GM18511 (cell line): ENCODE measurements at regions not wholly inside any gene's neighbourhood (a gene's known extent, or its start where the extent isn't known, plus 50 kb on each side); places are given as distances from the start of the nearest gene placed in this dataset.

Source experiments
- ATAC-seq: cut with Tn5 transposase; IDR thresholded peaks from one replicate; pipeline ENCODE4 v1.9.1; 2021; ENCODE audit warnings: mild to moderate bottlenecking, moderate library complexity; ENCODE audit not compliant: unreplicated experiment

- ATAC-seq = no peak
Observed at GRCh38 chr3:96169111-96169766, 645.2 kb upstream of the EPHA6 start.

GRCh38 chr3:96172917-96173316, 641.5 kb upstream of the EPHA6 start:
- no peak for ATAC-seq

- no peak for ATAC-seq
Observed at GRCh38 chr3:96175500-96175899, 638.9 kb upstream of the EPHA6 start.

GRCh38 chr3:96182756-96183155, 631.6 kb upstream of the EPHA6 start:
- ATAC-seq = no peak

DNA sequence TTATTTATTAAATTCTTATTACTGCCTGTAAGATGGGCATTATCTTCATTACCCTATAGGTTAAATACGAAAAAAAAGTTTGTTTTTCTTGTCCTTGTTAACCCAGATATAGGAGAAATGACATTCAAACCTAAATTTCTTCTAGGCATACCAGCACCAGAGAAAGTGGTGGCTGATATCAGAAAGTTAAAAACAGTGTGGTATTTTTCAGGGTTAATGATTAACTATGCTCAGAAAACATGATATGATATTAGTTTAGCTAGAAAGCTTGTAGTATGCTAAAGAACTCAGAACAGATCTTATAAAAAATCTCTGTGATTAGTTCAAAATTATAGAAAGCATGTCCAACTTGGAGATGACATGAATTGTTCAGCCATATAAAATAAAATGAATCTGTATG, 630.5 kb upstream of the EPHA6 start:
- ATAC-seq = no peak

DNA sequence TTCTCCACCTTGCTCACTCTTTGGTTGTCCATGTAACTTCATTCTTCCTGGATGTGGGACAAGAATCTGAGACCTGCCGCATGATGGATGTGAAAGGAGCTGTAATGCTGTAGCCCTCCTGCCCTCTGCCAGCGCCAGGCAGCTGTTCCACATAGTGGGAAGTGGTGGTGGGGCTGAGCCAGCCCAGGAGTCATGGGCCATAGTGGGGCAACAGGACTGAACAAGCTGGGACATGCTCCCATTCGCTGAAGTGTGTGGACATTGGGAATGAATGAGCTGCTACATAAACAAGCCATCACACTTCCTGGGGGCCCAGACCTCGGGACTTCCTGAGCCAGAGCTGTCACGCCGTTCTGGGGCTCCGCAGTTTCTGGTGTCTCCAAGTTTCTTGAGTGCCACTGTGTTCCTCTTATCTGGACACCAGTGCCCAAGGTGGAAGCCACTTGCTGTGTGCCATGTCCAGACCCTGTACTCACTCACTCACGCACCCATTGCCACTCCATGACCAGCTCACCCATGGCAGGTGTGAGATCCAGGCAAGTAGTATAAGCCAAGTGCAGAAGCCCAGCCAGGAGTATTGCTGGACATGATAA, 624.3 kb upstream of the EPHA6 start:
- no peak for ATAC-seq

DNA sequence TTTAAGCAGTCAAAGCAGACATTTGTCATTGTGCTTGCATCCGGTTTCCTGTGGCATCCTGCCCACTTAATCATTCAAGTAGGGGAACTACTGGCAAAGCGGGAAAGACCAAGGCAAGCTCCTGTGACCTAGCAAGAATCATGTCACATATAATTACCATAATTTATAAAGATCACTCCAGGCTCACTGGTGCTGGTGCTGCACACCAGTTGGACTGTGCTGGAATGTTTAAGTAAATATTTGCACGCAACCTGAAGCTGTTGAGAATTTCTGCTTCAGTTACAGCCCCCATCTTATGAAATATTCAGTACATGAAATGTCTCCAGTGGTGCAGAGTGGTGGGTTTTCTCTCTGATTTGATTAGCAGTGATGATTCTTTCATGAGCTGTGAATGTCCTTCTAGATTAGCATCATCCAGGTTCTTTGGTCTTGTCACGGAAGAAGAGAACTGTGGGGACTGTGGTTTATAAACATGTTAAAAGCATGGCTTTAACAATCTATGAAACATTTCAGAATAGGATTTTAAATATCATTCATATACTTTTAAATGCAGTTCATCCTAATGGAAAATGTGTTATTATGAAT, 621.3 kb upstream of the EPHA6 start:
- ATAC-seq = no peak

DNA sequence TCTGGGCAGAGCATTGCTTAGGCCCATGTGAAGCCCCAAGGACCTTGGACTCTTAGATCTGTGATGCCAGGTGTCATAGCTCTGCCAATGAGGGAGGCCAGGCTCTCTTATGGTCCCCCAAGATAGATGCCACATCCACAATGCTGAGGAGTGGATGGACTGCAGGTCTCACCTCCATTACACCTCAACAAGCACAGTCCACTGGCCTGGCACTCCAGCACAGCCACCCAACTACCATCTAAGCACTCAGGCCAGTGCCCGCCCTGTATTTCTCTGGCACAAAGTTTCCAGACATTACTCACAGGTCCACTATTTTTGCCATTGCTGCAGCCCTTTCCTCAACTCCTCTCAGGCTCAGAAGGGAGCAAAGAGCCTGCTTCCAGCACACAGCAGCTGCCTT, 613.5 kb upstream of the EPHA6 start:
- no peak for ATAC-seq

GRCh38 chr3:96201463-96201862, 612.9 kb upstream of the EPHA6 start:
- ATAC-seq = no peak

DNA sequence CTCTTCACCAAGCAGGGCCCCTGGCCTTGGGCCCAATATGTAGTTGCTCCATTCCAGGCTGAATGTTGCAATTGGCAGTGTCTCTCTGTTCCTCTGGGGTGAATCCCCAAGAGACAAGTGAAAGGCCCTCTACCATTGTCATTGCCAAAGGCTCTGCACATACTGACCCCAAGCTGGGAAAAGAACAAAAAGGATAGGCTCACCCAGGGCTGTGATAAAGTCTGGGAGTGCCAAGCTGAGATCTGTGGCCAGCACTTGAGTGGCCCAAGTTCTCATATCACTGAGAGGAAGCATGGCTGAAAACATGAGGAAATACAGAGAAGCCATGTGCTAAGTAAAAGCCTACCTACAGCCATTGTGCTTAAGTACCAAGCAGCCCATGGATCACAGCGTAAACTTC, 612.2 kb upstream of the EPHA6 start:
- no peak for ATAC-seq

DNA sequence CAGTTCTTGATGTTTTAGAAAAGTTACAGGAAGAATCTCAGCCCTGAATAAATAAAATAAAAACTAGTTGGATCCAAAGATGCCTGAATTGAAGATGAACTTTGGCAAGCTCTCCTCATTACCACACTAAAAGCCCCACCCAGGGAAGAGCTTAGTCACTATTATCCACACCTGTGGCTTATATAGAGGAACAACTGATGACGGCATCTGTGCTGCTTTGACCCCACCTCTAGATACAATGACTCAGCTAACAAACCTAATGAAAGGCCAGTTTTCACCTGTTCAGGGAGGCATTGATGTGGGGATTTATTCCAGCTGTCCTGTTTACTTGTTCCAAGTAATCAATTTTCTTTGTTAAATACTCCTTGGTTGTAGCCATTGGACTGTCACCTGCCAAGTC, 604.7 kb upstream of the EPHA6 start:
- ATAC-seq = no peak

GRCh38 chr3:96213393-96213792, 601.0 kb upstream of the EPHA6 start:
- no peak for ATAC-seq

GRCh38 chr3:96214941-96215340, 599.5 kb upstream of the EPHA6 start:
- no peak for ATAC-seq

GRCh38 chr3:96225494-96225893, 588.9 kb upstream of the EPHA6 start:
- no peak for ATAC-seq

- no peak for ATAC-seq
Observed at GRCh38 chr3:96233679-96234078, 580.7 kb upstream of the EPHA6 start.

DNA sequence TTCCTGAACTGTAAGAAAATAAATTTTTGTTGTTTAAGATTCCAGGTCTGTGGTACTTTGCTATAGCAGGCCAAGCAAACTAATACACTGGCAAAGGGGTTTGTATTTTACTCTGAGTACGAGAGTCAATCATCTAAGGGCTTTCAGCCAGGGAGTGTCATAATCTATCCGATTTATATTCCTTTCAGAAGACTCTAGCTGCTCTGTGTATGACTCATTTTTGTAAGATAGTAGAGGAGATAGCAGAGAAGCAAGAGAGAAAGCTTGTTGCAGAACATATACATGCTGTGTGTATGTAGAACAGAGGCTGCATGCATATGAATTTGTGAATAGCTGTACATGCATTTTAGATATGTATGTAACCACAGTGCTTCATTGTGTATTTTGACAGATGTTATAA, 577.9 kb upstream of the EPHA6 start:
- no peak for ATAC-seq

DNA sequence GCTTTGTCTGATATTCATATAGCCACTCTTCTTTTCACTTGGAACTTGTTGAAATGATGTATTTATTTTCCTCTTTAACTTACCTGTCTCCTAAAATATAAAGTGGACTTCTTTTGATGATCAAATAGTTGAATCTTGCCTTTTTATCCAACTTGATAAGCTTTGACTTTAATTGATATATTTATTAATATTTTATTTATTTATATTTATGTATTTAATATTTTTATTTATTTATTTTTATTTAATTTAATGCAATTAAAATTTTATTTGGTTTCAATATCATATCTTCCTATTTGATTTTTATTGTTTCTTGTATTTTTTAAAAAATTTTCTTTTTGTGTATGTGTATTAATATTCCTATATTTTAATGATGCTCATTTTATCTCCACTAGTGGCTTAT, 555.1 kb upstream of the EPHA6 start:
- ATAC-seq = no peak

DNA sequence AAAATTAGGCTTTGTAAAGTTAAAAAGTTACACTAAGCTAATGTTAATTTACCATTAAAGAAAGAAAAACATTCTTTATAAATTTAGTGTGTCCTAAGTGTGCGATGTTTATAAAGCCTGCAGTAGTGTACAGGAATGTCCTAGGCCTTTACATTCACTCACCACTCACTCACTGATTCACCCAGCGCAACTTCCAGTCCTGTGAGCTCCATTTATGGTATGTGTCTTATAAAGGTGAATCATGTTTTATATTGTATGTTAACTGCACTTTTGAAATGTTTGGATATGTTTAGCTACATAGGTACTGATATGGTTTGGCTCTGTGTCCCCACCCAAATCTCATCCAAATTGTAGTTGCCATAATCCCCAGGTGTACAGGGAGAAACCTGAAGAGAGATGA, 549.7 kb upstream of the EPHA6 start:
- no peak for ATAC-seq

- no peak for ATAC-seq
Observed at GRCh38 chr3:96266395-96267190, 547.8 kb upstream of the EPHA6 start.

DNA sequence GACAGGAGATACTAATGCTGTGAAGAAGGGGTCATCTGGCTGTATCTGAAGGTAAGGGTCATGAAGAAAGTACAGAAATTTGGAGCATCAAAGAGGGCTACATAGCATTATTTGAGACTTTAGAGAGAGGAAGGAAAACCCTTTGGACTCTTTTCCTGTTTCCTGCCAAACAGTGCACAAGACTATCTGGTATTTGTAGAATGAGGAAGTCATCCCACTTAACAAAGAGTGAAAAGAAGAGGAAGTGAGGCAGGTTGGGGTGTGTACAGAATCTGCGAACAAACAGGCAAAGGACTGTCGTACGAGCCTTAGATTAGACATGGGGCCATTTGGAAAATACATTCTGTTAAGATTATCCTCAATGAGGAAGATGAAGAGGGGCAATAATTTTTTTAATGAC, 546.8 kb upstream of the EPHA6 start:
- ATAC-seq = no peak

GRCh38 chr3:96294143-96294542, 520.3 kb upstream of the EPHA6 start:
- no peak for ATAC-seq

- no peak for ATAC-seq
Observed at GRCh38 chr3:96300743-96301142, 513.7 kb upstream of the EPHA6 start.
